NCI-H2081 (cell line): ENCODE measurements at regions not wholly inside any gene's neighbourhood (a gene's known extent, or its start where the extent isn't known, plus 50 kb on each side); places are given as distances from the start of the nearest gene placed in this dataset.
"Not testable (repeated sequence)": the region's sequence is repeated elsewhere in the genome, so short reads cannot be mapped to it uniquely, and the experiment has no call there.

Experiments
- DNase-seq, 2 experiments: peaks; one replicate each; lab custom pipeline; 2025; lab: John Stamatoyannopoulos, UW

- no peak for DNase-seq
Observed at GRCh38 chr3:107218864-107219269, 158.4 kb upstream of the CCDC54 start.

DNA sequence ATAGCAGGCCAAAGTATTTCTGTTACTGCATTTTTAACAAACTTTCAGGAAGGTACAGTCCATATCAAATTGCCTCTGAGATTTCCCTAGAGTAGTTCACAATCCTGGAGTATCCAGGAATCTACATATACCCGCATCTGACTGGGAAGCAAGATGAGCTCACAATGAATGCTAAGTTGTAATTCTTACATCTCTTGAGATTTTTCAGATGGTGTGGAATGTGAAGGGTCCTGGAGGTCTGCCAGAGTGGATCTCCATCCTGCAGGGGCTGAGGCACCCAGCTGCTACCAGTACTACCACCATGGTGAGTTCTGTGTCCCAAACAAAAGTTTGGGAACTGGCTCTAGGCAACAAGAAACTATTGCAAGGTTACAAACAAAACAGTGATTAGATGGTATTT, 156.7 kb upstream of the CCDC54 start:
- no peak for DNase-seq

DNA sequence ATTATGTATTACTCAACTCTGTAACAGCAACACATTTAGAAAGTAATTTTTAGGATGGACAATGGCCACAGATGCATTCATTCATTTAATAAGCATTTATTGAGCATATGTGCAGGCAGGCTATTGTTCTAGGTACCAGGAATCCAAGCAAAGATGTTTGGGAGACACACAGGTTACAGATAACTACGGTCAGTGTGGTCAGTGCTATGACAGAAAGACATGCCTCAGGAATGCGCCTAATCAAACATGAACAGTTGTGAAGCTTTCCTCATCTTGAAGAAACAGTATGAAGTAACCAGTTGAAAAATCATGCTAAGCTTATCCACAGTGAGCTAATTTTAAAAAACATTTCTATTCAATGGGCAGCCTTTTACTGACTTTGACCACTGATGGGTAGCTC, 155.4 kb upstream of the CCDC54 start:
- no peak for DNase-seq

- DNase-seq: no peak
Observed at GRCh38 chr3:107222907-107223306, 154.3 kb upstream of the CCDC54 start.

- DNase-seq: no peak
Observed at GRCh38 chr3:107224026-107224596, 153.1 kb upstream of the CCDC54 start.

GRCh38 chr3:107227091-107227490, 150.1 kb upstream of the CCDC54 start:
- no peak for DNase-seq

- not testable (repeated sequence) for DNase-seq
Observed at GRCh38 chr3:107233877-107234276, 143.4 kb upstream of the CCDC54 start.

GRCh38 chr3:107235193-107235927, 141.9 kb upstream of the CCDC54 start:
- no peak for DNase-seq

- peak; percentile 73 to 81 for DNase-seq
Observed at GRCh38 chr3:107235928-107236315, 141.3 kb upstream of the CCDC54 start.

DNA sequence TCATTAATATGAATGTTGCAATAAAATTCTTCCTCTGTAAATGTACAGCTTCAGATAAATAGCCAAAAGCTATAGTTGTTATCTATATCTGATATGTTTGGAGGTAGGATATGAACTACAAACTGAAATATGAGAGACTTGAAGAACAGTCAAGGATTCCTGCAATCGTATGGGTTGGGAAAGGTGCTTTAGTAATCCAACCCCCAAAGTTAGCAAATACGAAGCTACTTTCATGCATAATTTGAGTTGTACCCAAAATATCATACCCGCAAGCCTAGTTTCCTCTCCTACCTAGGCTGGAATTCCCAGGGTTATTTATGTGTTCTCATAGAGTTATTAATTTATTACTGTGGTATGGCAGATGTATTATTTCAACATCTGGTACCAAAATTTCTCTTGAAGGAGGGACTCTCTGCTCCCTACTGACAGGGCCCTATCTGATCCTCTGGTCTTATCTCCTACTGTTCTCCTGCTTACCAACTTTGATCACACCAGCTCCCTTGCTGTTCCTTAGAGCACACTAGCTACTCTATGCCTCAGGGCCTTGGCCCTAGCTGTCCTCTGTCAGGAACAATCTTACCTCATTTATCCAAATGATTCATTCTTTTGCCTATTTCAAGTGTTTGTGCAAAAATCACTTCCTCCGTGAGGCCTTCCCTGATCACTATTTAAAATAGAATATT, 140.4 kb upstream of the CCDC54 start:
- DNase-seq: no peak

- DNase-seq: no peak
Observed at GRCh38 chr3:107238787-107239186, 138.5 kb upstream of the CCDC54 start.

- DNase-seq: no peak
Observed at GRCh38 chr3:107239703-107240102, 137.5 kb upstream of the CCDC54 start.

GRCh38 chr3:107240183-107241091, 136.8 kb upstream of the CCDC54 start:
- DNase-seq: peak; percentile 56 to 72

GRCh38 chr3:107241217-107241616, 136.0 kb upstream of the CCDC54 start:
- peak; percentile 13 to 44 for DNase-seq

DNA sequence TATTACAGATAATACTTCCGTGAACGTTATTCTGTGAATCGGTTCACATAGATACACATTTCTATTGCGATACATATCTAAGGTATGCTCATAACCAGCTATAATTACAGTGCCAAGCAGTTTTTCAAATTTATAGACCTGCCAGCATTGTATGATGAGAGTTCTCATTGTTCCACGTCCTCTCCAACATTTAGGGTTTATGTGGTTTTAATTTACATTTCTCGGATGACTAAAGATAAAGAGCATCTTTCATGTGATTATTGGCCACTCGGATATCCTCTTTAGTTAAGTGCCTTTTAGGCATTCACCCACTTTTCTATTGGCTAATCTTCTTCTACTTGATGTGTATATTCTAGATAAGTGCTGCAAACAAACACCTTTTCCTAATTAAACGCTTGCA, 134.7 kb upstream of the CCDC54 start:
- no peak for DNase-seq

DNA sequence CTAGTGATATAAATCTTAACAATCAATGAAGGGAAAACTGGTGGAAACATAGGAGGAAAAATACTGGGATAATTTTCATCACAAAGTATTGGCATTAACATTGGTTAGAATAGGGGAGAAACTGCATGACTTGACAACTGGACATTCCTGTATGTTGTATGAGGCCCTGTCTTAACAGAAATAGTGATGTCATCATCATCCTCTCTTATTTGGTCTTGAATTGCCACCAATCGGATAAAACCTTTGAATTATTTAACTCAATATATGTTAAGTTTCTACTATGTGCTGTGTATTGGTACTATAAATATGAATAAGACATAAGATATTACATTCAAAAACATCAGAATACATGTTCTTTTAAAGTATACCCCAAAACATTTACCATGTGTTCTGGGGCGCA, 130.1 kb upstream of the CCDC54 start:
- DNase-seq: no peak

- DNase-seq: no peak
Observed at GRCh38 chr3:107249132-107249531, 128.1 kb upstream of the CCDC54 start.

GRCh38 chr3:107250221-107250620, 127.0 kb upstream of the CCDC54 start:
- no peak for DNase-seq

- DNase-seq: no peak
Observed at GRCh38 chr3:107251819-107252218, 125.4 kb upstream of the CCDC54 start.

- no peak for DNase-seq
Observed at GRCh38 chr3:107256963-107257362, 120.3 kb upstream of the CCDC54 start.

DNA sequence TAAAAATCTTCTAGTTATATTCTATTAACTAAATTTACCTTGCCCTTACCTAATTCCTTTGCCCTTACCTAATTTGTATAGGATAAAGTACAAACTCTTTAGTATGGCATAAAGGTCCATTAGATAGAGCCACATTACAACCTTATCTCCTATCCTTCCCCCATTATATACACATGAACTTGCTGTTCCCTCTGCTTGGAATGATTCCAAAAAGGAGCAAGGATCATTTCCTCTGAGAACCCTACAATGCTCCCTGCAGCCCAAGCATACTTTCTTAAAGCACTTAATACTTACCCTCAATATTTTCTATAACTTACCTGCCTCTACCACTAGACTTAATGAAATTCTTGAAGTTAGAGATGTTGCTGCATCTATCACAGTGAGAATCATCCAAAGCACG, 118.9 kb upstream of the CCDC54 start:
- no peak for DNase-seq

DNA sequence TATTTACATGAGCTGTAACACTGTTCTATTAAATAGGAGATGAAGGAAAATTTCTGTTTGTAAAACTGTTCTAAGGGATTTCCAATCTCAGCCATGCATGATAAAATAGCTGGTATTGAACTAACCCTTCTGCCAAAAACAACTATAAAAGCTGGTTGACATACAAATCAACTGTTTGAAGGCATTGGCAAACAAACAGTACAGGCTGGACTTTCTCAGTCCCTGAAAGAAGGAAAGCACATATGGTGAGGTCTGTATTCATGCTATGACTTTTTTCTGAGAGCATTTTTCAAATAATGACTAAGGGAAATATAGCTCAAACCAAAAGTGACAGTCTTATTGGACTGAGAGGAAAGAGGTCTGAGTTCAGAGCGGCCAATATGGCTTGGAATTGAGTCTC, 117.0 kb upstream of the CCDC54 start:
- DNase-seq: no peak
